22Rv1 (cell line): ENCODE measurements at regions not wholly inside any gene's neighbourhood (a gene's known extent, or its start where the extent isn't known, plus 50 kb on each side); places are given as distances from the start of the nearest gene placed in this dataset.

Experiments
- H3K27ac ChIP-seq: fragments of 450-650 bp; 2 replicates; pipeline ENCODE4 v1.5.1; 2017
- ZFX ChIP-seq: fragments of 450-650 bp; IDR thresholded peaks from 2 replicates; pipeline ENCODE4 v1.6.1; 2017; ENCODE audit warnings: antibody characterized with exemption, borderline replicate concordance
- TF ChIP-seq, protein P1 (sequence below): fragments of 450-650 bp; IDR thresholded peaks from 2 replicates; pipeline ENCODE4 v1.5.1; 2017; ENCODE audit warnings: mild to moderate bottlenecking

DNA sequence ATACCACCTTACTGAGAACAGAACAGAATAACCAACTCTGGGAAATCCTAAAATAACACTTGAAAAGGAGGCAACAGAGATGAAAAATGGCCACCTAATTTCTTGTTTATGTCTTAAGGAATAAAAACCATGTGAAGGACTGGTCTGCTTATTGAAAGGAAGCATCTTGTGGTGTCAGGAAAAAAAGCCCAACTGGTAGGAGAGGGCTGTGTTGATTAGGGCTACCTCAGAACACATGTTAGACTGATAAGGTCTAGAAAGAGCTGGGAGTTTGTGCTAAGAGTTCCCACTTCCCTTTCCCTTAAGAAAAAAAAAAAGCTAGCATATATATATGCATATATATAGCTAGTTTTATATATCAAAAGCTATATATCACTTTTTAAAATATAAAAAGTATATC lies 425.3 kb upstream of the BTBD3 start:
- TF ChIP-seq, protein P1, sequence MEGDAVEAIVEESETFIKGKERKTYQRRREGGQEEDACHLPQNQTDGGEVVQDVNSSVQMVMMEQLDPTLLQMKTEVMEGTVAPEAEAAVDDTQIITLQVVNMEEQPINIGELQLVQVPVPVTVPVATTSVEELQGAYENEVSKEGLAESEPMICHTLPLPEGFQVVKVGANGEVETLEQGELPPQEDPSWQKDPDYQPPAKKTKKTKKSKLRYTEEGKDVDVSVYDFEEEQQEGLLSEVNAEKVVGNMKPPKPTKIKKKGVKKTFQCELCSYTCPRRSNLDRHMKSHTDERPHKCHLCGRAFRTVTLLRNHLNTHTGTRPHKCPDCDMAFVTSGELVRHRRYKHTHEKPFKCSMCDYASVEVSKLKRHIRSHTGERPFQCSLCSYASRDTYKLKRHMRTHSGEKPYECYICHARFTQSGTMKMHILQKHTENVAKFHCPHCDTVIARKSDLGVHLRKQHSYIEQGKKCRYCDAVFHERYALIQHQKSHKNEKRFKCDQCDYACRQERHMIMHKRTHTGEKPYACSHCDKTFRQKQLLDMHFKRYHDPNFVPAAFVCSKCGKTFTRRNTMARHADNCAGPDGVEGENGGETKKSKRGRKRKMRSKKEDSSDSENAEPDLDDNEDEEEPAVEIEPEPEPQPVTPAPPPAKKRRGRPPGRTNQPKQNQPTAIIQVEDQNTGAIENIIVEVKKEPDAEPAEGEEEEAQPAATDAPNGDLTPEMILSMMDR, result no peak
- TF ChIP-seq ZFX, result no peak
- H3K27ac ChIP-seq, result no peak overlapping the region

GRCh38 chr20:11492846-11493245 lies 424.8 kb upstream of the BTBD3 start:
- no peak overlapping the region for H3K27ac ChIP-seq
- TF ChIP-seq, protein P1, result no peak
- TF ChIP-seq ZFX, result no peak

GRCh38 chr20:11496380-11496779 lies 421.3 kb upstream of the BTBD3 start:
- TF ChIP-seq, protein P1, result no peak
- no peak for TF ChIP-seq ZFX
- no peak overlapping the region for H3K27ac ChIP-seq

GRCh38 chr20:11497545-11497944 lies 420.1 kb upstream of the BTBD3 start:
- no peak overlapping the region for H3K27ac ChIP-seq
- no peak for TF ChIP-seq ZFX
- TF ChIP-seq, protein P1, result no peak

- no peak for TF ChIP-seq ZFX
- TF ChIP-seq, protein P1, result no peak
- H3K27ac ChIP-seq, result no peak overlapping the region
Observed at GRCh38 chr20:11499101-11499634, 418.5 kb upstream of the BTBD3 start.

DNA sequence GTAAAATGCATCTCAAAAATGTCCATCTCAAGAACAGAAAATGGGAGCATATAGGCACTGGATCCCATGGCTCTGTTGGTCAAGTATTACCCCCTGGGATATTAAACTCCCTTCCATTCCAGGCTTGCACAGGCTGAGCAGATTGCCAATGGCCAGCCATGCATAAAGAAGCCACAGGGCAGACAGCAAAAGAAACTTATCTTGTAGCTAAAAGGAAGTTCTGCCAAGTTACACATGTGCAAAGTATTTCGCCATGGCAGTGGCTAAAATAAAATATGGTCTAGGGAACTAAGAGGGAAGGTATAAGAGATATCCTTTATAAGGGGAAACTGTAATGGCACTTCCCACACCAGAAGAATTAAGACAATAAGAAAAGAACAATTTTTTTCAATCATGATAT lies 415.6 kb upstream of the BTBD3 start:
- no peak overlapping the region for H3K27ac ChIP-seq
- TF ChIP-seq, protein P1, result no peak
- TF ChIP-seq ZFX, result no peak

- no peak overlapping the region for H3K27ac ChIP-seq
- no peak for TF ChIP-seq ZFX
- TF ChIP-seq, protein P1, result no peak
Observed at GRCh38 chr20:11502671-11503070, 415.0 kb upstream of the BTBD3 start.
